GM21515 (cell line): ENCODE measurements at regions not wholly inside any gene's neighbourhood (a gene's known extent, or its start where the extent isn't known, plus 50 kb on each side); places are given as distances from the start of the nearest gene placed in this dataset.

Experiments
- ATAC-seq: cut with Tn5 transposase; IDR thresholded peaks from one replicate; pipeline ENCODE4 v1.9.1; 2021; ENCODE audit not compliant: unreplicated experiment

GRCh38 chr6:82629921-82630320, 266.3 kb downstream of the TPBG start:
- ATAC-seq = no peak

DNA sequence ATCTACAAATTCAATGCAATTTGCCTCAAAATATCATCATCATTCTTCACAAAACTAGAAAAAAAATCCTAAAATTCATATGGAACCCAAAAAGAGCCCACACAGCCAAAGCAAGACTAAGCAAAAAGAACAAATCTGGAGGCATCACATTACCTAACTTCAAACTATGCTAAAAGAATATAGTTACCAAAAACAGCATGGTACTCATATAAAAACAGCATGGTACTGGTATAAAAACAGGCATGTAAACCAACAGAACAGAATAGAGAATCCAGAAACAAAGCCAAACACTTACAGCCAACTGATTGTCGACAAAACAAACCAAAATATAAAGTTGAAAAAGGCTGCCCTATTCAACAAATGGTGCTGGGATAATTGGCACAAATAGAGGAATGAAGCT, 278.1 kb downstream of the TPBG start:
- no peak for ATAC-seq

- ATAC-seq = no peak
These were observed 282.1 kb downstream of the TPBG start for GRCh38 chr6:82645536-82646230.

DNA sequence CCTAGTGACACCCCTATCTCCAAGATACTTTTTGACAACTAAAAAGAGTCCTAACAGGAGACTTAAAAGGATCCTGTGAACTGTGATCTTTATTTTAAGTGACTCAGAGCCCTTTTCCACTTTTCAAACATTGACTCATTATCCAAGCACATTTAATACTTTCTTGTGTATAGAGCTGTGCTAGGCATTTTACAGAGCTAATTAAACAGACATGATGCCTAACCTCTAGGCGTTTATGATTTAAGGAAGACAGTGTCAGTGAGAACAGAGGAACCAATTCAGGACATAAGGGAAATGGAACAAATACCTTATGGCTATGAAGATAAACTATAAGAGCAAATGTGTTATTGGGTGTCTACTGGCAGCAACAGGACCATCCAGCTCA, 282.6 kb downstream of the TPBG start:
- ATAC-seq = no peak

DNA sequence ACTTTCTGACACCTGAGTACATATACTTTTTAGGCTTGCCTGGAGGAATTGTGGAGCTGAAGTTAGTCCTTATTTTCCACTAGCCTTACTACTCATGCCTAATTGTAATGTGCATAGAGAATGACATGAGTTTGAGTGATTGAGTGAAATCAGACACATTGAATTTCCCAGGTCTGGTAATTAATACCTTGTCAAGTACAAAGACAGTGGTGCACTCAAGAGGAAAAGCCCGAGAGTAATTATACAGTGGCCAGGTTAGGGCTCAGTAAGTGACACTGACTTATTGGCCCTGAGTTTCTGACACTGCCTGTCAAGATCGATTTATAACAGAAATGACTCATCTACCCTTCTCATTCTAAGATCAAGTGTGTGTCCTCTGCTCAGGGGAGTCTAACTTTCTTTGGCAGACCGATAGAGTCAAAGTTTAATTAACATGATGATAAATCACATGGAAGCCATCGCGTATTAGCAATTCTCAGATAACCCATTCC, 288.3 kb downstream of the TPBG start:
- ATAC-seq = no peak

DNA sequence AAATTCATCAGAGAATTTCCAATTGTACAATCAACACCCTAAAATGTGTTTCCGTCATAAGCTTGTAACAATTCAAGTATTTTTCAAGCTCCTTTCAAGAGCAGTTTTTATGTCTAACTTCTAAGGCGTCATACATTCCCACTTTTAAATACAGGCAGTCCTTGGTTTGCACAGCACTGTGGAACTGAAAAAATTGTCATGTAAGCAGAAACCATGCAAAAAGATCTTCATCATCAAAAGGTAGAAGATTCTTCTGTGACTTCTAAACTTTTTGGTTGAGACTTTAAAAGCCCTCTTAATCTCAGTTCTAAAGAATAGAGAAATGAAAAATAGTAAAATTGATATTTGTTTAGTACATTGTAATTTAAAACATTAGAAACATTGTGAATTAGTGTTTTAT, 315.6 kb downstream of the TPBG start:
- ATAC-seq = no peak

DNA sequence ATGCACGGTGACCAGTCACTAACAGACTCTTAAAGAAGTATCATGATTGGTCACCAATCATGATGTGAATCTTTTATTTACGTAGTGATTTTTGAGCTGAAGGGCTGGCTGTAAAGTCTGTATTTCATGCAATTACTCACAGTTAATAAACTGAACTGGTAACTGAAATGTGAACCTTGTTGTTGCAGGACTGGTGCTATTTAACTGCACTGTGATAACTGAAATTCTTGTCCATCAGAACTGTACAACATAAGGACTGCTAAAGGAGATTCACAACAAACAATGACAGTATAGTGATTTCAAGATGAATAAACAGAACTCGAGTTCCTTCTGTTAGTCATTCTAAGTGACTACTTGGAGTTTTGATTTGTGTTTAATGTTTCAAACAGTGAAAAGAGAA, 316.6 kb downstream of the TPBG start:
- ATAC-seq = no peak

- ATAC-seq = no peak
These were observed 317.6 kb downstream of the TPBG start for GRCh38 chr6:82681119-82681714.

DNA sequence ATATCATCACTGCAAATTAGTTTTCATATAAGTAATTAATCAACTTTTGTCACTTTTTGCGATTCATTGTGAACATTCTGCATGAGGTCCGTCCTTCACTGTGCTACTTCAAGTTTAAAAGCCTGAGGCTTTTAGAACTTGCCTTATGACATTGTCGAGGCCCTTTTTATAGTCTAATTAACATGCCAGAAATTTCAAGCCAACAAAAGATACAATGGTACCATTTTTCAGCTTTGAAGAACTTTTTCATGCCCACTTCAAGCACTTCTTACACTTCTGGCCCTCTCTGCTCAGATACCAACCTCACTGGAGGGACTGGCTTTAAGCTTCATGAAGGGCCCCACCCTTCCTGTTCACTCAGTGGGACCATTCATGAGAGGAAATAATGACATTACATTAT, 323.1 kb downstream of the TPBG start:
- no peak for ATAC-seq

- ATAC-seq = no peak
These were observed 324.2 kb downstream of the TPBG start for GRCh38 chr6:82687855-82688254.

GRCh38 chr6:82690283-82690682, 326.7 kb downstream of the TPBG start:
- ATAC-seq = no peak

DNA sequence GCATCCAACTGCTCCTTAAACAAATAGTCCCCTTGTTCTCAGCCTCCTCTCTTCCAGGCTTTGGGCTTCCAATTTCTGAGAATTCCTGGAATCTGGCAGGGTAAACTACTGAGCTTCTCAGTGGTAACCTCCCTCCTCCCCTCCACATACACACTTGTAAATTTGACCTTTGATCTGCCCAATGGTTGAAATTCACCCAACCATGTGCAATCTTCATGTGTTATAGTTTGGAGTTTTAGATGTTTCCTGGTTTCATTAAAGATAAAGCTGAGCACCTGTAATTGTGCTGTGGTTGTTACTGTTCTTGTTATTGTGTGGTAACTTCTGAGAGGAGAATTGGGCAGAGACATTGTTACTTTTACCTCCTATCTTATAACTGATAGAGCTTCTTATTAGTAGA, 328.4 kb downstream of the TPBG start:
- ATAC-seq = no peak

DNA sequence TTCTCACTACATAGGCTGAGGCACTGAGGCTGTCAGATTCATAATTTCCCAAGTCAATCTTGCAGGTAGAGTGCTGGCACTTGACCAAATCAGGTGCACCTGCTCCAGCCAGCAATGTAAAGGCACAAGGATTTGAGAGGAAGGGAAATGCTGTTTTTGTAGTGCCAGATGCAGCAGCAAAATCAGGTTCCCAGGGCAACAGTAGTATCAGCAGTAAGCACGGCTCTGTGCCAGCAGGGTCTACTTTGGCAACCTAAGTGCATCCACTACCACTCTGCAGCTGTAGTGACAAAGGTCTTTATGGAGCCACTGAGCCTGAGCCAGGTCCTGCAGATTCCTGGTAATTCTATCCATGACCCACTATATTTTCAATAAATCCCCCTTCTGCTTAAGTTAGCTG, 329.5 kb downstream of the TPBG start:
- ATAC-seq = no peak

- no peak for ATAC-seq
These were observed 337.7 kb downstream of the TPBG start for GRCh38 chr6:82701341-82701740.

GRCh38 chr6:82702574-82702973, 339.0 kb downstream of the TPBG start:
- no peak for ATAC-seq

- ATAC-seq = no peak
These were observed 339.6 kb downstream of the TPBG start for GRCh38 chr6:82703230-82703629.

- no peak for ATAC-seq
These were observed 340.4 kb downstream of the TPBG start for GRCh38 chr6:82704045-82704444.

- ATAC-seq = no peak
These were observed 342.0 kb downstream of the TPBG start for GRCh38 chr6:82705579-82705978.

DNA sequence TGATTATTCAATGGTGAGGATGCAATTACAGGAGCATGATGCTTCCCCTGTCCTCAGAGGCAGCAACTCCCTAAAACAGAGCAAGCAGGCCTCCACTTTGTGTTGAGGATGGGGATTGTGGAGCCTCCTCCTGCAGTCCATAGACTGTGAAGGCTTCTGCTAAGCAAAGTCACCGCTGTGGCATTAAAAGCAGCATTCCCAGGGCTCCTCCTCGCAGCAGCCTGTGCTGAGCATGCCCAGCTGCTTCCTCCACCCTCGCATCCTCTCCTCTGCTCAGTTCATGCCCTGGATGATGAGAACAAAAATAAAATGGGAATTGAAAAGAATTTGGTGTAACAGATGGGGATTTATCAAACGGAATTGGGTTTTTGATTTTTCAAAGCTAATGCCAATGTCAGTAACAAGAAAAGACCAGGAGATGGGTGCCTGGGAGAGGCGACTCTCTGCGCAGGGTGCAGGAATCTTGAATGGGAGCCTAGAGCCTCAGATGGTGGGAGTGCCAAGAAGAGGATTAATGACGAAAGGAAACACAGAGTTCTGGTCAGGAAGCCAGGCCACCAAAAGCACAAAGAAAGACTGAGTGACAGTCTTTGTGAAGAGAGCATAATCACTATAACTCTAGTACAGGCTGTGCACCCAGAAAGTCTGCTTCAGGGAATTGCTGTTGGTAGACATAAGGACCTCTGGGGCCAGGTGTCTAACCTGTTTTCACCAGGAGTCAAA, 347.6 kb downstream of the TPBG start:
- no peak for ATAC-seq

DNA sequence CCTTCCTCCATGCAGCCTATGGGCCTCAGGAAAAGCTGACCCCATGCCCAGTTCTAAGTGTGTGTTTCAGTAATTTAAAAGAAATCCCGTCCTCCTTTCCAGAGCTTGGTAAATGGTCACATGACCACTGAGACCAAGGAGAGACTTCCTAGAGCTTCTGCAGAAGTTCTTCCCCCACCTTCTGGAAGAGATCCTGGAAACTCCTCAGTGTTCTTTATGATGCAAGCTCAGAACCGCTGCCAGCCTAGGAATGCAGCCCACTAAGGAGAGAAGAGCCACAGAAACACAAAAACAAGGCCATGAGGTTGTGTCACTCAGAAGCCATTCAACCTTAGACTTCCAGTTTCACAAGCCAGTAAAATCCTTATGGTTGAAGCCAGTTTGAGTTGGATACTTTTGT, 348.4 kb downstream of the TPBG start:
- ATAC-seq = no peak

DNA sequence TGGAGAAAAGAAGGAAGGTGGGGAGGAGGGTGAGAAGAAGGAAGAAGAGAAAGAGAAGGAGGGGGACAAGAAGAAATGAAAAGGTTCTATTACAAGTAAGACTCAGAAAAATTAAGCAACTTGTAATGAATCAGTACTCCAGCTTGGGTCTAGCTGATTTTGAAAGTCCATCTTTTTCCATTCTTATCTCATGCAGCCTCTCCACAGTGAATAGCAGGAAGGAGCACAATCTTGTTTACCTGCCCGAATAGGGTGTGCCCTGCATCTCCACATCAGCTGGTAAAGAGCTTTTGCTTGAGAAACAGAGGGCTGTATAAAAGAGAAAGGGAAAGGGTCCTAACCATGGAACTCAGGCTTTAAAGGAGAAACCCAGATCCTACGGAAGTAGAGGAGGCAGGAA, 348.8 kb downstream of the TPBG start:
- ATAC-seq = no peak

GRCh38 chr6:82712826-82713225, 349.2 kb downstream of the TPBG start:
- ATAC-seq = no peak
